ENCODE measurements at regions not wholly inside any gene's neighbourhood (a gene's known extent, or its start where the extent isn't known, plus 50 kb on each side); places are given as distances from the start of the nearest gene placed in this dataset.
"Not testable (repeated sequence)": the region's sequence is repeated elsewhere in the genome, so short reads cannot be mapped to it uniquely, and the experiment has no call there.

- no peak for DNase-seq
Observed at GRCh38 chr21:34219334-34220060, 144.3 kb upstream of the KCNE2 start.

GRCh38 chr21:34220556-34221195 lies 143.1 kb upstream of the KCNE2 start:
- DNase-seq, result no peak

- no peak for DNase-seq
Observed at GRCh38 chr21:34221331-34222030, 142.3 kb upstream of the KCNE2 start.

- DNase-seq, result no peak
Observed at GRCh38 chr21:34222031-34222335, 141.8 kb upstream of the KCNE2 start.

- DNase-seq, result no peak
Observed at GRCh38 chr21:34223376-34223775, 140.4 kb upstream of the KCNE2 start.

- no peak for DNase-seq
Observed at GRCh38 chr21:34227386-34227852, 136.4 kb upstream of the KCNE2 start.

- no peak for DNase-seq
Observed at GRCh38 chr21:34228792-34229191, 135.0 kb upstream of the KCNE2 start.

GRCh38 chr21:34229353-34229752 lies 134.5 kb upstream of the KCNE2 start:
- DNase-seq, result no peak

GRCh38 chr21:34233741-34234140 lies 130.1 kb upstream of the KCNE2 start:
- not testable (repeated sequence) for DNase-seq

GRCh38 chr21:34235514-34235913 lies 128.3 kb upstream of the KCNE2 start:
- DNase-seq, result no peak

GRCh38 chr21:34242973-34243372 lies 120.8 kb upstream of the KCNE2 start:
- no peak for DNase-seq

GRCh38 chr21:34243562-34243961 lies 120.2 kb upstream of the KCNE2 start:
- peak; percentile 31 for DNase-seq

GRCh38 chr21:34252751-34253150 lies 111.1 kb upstream of the KCNE2 start:
- no peak for DNase-seq

- no peak for DNase-seq
Observed at GRCh38 chr21:34255073-34255472, 108.7 kb upstream of the KCNE2 start.

GRCh38 chr21:34260277-34261008 lies 103.4 kb upstream of the KCNE2 start:
- no peak for DNase-seq

- DNase-seq, result no peak
Observed at GRCh38 chr21:34261841-34262468, 101.9 kb upstream of the KCNE2 start.

GRCh38 chr21:34262469-34262845 lies 101.3 kb upstream of the KCNE2 start:
- DNase-seq, result no peak

GRCh38 chr21:34263629-34264028 lies 100.2 kb upstream of the KCNE2 start:
- no peak for DNase-seq

- no peak for DNase-seq
Observed at GRCh38 chr21:34266351-34266750, 97.5 kb upstream of the KCNE2 start.

- no peak for DNase-seq
Observed at GRCh38 chr21:34268493-34268892, 95.3 kb upstream of the KCNE2 start.

GRCh38 chr21:34270411-34270810 lies 93.4 kb upstream of the KCNE2 start:
- DNase-seq, result no peak

- no peak for DNase-seq
Observed at GRCh38 chr21:34271189-34271851, 92.5 kb upstream of the KCNE2 start.
